HG02571 (cell line): ENCODE measurements at regions not wholly inside any gene's neighbourhood (a gene's known extent, or its start where the extent isn't known, plus 50 kb on each side); places are given as distances from the start of the nearest gene placed in this dataset.
"Not testable (repeated sequence)": the region's sequence is repeated elsewhere in the genome, so short reads cannot be mapped to it uniquely, and the experiment has no call there.

Source experiments
- ATAC-seq: cut with Tn5 transposase; IDR thresholded peaks from one replicate; pipeline ENCODE4 v1.9.1; 2021; ENCODE audit warnings: mild to moderate bottlenecking, moderate library complexity; ENCODE audit not compliant: unreplicated experiment

DNA sequence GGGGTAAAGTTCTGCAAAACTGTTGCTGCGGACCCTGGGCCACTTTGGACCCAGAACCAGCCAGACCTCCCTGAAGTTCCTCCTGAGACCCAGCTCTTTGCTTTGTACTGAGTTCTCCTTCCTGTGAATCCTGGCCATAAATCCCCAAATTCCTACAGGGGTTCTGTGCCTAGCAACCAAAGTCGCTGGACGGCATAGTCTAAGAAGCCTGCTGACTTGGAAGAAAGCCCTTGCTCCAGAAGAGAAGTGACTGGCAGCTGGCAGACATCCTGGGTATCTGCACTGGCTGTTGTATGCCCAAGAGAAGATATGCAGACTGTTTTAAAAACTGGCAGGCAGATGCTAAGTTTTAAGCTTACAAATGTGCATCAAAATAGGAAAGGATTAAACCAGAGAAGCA is 99.9 kb upstream of the SLC24A4 start:
- no peak for ATAC-seq

DNA sequence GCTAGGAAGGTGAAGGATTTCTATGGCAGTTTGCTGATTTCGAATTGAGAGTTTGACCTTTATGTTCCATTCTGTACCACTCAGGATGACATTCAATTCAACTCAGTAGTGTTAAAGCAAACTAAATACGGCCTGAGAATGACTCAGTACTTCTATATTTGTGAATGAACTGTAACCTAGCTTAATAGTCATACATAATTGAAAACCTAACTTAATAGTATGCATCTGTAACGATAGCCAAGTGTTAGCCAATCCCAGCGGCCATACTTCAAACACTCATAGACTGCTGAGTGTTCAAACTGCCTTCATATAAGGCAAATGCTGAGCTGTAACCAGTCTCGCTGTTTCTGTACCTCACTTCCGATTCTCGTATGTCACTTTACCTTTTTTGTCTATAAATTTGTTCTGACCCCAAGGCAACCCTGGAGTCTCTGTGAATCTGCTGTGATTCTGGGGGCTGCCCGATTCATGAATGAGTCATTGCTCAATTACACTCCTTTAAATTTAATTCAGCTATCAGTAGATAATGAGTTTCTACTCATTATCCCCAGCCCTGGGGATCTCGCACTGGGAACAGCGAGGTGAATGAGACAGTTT is 98.5 kb upstream of the SLC24A4 start:
- ATAC-seq = no peak

DNA sequence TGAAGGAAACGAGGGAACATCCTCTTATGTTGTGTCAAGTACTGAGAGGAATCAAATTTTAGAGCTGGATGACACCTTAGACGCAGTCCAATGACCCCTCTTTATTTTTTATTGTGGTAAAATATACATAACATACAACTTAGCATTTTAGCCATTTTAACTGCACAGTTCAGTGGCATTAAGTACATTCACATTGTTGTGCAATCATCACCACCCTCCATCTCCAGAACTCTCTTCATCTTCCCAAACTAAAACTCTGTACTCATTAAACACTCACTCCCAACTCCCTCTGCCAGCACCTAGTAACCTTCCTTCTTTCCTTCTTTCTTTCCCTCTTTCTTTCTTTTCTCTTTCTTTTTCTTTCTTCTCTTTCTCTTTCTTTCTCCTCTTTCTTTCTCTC is 97.2 kb upstream of the SLC24A4 start:
- no peak for ATAC-seq

DNA sequence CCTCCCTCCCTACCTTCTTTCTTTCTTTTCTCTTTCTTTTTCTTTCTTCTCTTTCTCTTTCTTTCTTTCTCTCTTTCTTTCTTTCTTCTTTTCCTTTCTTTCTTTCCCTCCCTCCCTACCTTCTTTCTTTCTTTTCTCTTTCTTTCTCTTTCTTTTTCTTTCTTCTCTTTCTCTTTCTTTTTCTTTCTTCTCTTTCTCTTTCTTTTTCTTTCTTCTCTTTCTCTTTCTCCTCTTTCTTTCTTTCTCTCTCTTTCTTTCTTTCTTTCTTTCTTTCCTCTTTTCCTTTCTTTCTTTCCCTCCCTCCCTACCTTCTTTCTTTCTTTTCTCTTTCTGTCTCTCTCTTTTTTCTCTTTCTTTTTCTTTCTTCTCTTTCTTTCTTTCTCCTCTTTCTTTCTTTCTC is 96.8 kb upstream of the SLC24A4 start:
- ATAC-seq = not testable (repeated sequence)

DNA sequence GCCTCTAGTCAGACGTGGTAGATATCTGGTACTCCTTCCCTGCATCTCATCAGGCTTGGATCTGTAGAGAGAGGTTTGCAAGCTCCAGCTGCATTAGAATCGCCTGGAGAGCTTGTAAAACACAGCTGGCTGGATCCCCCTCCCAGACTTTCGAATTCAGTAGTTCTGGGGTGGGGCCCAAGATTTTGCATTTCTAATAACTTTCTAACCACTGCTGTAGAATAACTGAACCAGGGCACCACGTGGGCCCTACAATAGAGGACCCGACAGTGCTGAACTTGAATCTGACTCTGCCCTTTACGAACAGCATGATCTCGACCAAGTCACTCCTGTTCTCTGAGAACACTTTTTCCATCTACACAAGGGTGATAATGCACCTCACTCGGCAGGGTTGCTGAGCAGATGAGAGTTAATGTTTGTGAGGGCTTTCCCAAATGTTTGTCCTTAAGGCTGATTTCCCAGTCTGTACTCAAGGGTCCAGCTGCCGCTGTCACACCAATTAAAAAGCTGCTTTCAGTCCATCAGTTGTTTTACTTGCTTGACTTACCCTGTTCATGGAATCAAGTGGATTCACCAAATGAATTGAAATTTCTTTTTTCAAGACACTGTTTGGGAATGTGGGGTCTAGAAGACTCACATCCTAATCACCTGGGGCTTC is 86.6 kb upstream of the SLC24A4 start:
- no peak for ATAC-seq

DNA sequence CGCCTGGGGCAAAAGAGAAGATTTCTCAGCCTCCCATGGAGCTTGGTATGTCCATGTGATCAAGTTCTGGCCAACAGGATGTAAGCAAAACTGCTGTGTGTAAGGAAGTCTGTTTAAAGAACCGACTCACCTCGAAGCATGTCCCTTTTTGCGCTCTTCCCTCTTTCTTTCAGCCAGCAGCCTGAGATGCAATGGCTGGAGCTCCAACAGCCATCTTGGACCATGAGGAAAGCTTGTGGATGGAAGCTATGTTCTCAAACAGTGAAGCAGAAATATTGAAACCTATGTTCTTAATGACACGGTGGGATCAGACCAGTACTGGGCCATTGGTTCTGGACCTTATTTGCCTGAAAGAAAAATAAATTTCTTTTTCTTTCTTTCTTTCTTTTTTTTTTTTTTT is 82.3 kb upstream of the SLC24A4 start:
- ATAC-seq = no peak

DNA sequence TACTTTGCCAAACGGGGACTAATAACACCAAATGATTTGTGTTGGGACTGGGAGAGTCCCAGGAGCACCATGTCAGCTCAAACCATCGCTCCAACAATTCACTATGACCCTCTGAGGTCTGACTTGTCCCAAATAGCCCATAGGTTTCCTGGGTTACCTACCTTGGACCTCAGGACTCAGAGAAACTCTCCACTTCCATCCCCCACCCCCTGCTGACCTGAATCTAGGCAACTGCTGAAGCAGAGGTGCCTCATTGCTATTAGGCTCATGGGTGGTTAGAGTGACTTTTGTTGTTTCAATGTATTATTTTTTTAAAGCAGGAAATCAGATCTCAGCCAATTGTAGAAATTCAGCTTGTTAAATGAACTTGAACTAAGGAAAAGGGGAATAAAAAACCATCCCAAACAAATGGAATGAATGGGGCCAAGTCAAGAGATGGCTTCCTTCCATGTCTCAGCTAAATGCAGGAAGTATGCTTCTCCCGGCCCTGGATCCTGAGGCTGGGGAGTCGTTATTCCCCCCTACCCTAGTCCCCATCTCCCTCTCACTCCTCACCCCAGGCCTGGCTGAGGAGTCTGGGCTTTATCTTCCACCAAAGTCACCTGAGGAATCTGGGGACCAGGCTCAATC is 80.9 kb upstream of the SLC24A4 start:
- no peak for ATAC-seq

DNA sequence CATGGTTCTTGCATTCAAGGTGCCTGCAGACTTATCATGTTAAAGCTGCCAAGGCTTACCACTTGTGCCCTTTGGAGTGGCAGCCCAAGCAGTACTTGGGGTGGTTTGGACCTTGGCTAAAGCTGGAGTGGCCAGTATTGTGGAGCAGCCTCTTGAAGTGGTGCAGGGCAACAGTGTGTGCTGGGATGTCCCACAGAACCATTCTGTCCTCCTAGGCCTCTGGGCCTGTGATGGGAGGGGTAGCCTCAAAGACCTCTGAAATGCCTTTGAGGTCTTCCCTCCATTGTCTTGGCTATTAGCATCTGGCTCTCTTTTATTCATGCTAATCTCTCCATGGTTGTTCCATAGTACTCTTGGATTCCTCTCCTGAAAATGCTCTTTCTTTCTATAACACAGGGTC is 78.2 kb upstream of the SLC24A4 start:
- no peak for ATAC-seq

DNA sequence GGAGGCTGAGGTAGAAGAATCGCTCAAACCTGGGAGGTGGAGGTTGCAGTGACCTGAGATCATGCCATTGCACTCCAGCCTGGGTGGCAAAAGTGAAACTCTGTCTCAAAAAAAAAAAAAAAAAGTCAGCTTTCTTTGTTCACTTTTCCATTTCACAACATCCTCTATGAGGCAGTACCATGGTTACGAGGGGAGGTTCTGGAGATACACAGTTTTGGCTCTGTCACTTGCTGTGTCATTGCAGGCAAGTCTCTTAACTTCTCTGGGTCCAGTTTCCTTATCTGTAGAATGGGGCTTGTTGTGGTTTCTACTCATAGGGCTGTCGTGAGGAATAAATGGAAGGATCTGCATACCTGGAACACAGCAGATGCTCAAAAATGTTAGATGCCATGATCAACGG is 75.6 kb upstream of the SLC24A4 start:
- no peak for ATAC-seq

DNA sequence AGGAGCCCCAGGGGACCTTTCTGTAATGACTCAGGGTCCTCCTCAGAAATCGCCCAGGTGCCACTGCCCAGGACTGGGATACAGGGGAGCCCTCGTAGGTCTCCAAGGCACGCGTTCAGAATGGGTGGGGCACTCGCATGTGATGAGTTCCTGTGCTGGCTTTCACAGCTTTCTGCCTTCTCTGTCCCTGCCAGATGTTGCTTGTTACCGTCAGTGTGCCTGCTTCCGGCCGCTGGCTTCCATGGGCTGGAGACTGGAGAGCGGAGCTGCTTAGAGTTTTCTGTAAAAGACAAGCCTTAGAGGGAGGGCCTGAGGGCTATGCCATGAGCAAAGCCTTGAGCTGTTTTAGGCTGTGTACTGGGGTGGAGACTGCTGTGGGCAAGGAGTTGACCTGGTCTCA is 75.0 kb upstream of the SLC24A4 start:
- ATAC-seq = no peak

DNA sequence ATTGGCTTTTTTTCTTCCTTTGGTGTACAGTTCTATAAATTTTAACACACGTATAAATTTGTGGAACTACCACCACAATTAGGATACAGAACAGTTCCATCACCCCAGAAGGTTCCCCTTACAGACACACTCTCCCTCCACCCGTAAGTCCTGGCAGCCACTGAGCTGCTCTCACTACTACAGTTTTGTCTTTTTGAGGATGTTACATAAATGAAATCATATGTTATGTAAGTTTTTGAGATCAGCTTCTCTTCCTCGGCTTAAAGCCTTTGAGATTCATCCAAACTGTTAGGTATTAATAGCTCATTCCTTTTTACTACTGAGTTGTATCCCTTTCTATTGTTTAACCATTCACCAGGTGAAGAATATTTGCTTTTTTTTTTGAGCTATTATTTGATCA is 74.3 kb upstream of the SLC24A4 start:
- no peak for ATAC-seq

DNA sequence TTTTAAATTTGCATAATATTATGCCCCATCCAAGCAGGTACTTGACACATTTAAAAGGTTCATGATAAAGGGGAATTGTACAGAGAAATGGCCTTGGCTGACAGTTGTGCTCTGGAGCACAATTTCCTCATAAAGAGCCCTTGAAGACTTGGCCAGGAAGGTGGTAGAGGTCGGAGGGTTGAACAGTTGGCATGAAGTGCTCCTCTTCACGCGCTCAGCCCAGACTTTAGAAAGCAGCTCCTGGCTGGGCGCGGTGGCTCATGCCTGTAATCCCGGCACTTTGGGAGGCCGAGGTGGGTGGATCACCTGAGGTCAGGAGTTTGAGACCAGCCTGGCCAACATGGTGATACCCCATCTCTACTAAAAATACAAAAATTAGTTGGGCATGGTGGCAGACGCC is 72.6 kb upstream of the SLC24A4 start:
- not testable (repeated sequence) for ATAC-seq

DNA sequence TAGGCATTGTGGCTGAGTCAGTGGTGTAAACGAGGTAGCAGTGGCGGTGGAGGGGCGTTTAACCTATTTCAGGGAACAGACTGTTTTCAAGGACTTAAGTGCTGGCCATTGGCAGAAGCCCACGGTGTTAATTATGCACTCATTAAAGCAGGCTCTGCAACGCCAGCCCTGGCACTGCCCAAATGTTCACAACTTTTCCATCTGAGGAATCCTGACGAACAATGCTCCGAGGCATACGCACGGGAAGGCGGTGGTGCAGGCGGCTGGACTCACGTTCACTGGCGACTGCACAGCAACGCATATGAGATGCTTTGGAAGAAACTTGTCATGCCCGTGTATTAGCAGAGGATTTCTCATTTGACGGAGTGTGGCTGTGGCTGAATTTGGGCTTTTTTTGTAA is 70.6 kb upstream of the SLC24A4 start:
- no peak for ATAC-seq

DNA sequence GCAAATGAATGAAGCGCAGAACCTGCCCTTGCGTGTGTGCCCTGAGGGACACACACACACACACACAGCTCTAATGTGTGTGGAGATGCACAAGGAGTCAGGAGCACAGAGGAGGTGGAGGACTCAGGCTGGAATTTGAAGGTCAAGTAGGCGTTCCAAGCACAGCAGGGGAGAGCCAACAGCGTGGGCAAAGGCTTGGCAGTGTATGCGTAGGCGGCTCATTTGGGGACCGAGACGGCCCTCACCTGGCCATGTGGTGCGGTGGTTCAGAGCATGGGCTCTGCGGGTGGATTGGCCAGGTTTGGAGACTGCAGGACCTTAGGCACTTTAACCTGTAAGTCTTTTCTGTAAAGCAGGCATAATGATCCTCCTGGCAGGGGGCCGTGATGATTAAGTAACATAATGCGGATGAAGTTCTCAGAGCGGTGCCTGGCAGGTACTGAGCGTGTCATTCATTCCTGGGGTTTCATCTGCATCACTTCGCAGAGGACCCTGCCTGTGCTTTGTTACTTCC is 69.5 kb upstream of the SLC24A4 start:
- no peak for ATAC-seq

DNA sequence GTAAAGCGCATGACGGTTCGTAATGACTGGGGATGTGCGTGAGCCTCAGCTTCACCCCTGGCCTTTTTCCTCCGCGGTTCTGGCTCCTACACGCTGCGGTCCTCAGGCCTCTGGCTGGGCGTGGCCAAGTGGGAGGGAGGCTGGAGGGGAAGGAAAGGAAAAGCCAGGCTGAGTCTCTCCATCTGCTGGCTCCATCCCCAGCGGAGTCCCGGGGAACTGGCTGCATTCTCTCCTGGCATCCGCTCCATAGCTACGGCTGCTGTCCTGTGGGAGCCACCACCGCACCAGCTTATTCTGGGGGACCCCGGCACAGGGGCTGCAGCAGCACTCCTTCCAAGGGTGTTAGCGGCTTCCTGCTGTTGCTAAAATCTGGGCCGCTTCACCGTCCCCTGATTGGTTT is 68.2 kb upstream of the SLC24A4 start:
- ATAC-seq = no peak

DNA sequence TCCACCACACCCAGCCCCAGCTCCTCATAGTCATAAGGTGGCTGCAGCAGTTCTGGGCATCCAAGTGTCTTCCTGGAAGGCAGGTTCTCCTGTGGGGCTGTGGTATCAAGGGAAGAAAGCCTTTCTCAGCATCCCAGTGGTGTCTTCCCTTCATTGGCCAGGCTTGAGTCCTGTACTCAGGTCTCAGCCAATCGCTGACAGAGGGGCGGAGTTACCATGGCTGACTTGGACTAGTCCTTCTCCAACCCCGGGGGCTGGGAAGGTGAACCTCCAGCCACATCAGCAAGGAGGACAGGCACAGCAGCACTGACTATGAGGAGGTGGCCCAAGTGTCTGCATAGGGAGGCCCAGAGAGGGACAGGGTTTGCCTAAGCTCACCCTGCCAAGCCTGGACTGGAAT is 64.0 kb upstream of the SLC24A4 start:
- ATAC-seq = no peak

DNA sequence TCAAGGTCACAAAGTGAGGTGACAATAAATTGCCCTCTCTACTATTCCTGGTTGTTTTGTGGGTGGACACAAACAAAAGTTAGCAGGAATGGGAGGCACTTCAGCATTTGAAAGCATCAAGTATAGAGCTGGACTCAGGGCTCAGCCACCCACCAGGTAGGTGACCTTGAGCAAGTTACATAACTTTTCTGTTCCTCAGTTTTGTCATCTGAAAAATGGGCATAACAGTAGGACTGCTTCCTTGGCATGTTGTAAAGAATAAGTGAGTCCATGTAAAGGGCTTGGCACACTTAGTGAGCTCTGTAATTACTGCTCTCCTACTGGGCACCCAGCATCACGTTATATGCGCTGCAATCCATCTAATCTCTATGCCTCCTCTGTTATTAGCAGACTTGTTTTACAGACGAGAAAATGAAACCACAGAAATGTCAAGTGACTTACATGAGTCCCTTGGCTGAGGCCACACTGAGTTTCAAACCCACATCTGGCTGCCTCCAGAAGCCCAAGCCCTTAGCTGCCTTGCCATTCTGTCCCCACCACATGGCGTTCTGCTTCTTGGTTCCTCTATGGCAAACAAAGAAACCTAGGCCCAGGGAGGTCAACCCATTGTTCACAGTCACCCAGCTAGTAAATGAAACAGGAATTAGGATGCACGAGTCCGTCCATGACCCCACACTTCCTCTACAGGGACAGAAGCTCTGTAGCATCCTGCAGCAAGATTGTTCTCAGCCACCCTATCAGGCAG is 63.2 kb upstream of the SLC24A4 start:
- peak; percentile 65 for ATAC-seq

DNA sequence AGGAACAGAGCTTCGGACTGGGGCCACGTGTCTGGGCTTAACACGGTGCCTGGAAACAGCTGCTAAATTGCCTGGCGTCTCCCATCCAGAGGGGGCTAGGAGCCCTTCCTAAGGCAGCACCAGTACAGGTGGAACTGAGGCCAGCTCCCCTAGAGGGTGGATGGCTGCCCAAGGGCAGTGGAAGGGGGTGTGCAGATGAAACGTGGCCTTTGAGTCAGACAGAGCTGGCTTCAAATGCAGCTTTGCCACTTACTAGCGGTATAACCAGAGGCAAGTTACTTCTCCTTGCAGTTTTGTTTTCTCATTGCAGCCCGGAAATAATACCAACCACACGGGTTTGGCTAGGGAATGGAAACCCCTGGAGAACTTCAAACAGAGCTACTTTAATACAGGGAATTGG is 59.3 kb upstream of the SLC24A4 start:
- no peak for ATAC-seq

DNA sequence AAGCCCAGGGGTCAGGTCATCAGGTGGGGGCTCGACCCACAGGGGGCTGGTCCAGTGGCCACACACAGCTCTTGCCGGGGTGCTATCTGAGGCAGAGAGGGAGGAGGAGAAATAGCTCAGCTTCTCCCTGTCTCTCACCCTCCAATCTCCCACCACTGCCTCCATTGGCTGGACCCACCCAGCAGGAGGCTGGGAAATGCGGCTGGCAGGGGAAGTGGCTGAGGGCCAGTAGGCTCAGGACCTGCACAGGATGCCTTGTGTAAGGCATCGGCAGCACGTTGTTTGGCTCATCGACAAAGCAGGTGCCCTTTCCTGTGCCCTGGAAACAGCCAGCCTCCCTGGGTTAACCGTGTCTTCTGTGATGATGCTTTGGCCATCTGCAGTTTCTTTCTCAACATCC is 58.8 kb upstream of the SLC24A4 start:
- ATAC-seq = no peak

DNA sequence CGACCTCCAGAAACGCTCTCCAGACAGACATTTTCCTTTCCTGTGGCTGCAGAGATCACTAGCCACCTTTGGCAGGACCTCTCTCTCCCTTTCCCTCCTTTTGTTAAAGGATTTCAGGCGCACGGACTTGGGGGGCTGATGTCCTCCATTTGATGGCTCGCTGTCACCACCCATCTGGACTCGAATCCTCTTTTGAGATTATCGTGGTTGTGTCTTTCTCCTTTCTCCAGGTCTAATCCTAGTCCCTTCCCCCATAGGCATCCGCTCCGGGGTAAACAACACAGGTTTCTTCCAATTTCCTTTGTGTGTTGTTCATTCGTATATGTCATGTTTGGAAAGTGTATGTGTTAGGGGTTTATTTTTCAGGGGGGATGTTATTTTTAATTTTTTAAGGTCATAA is 56.7 kb upstream of the SLC24A4 start:
- ATAC-seq = no peak
